ENCODE measurements at regions not wholly inside any gene's neighbourhood (a gene's known extent, or its start where the extent isn't known, plus 50 kb on each side); places are given as distances from the start of the nearest gene placed in this dataset.
A peak's percentile ranks its signal among the peaks of the same experiment; 100 is the strongest.
"Not testable (repeated sequence)": the region's sequence is repeated elsewhere in the genome, so short reads cannot be mapped to it uniquely, and the experiment has no call there.

GRCh38 chr18:22704586-22704918 is 228.6 kb upstream of the RBBP8 start:
- H3K27ac ChIP-seq, result no peak overlapping the region
- TF ChIP-seq, protein P1, sequence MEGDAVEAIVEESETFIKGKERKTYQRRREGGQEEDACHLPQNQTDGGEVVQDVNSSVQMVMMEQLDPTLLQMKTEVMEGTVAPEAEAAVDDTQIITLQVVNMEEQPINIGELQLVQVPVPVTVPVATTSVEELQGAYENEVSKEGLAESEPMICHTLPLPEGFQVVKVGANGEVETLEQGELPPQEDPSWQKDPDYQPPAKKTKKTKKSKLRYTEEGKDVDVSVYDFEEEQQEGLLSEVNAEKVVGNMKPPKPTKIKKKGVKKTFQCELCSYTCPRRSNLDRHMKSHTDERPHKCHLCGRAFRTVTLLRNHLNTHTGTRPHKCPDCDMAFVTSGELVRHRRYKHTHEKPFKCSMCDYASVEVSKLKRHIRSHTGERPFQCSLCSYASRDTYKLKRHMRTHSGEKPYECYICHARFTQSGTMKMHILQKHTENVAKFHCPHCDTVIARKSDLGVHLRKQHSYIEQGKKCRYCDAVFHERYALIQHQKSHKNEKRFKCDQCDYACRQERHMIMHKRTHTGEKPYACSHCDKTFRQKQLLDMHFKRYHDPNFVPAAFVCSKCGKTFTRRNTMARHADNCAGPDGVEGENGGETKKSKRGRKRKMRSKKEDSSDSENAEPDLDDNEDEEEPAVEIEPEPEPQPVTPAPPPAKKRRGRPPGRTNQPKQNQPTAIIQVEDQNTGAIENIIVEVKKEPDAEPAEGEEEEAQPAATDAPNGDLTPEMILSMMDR (conservative IDR thresholded peaks at IDR 0.05), result peak; percentile 52

DNA sequence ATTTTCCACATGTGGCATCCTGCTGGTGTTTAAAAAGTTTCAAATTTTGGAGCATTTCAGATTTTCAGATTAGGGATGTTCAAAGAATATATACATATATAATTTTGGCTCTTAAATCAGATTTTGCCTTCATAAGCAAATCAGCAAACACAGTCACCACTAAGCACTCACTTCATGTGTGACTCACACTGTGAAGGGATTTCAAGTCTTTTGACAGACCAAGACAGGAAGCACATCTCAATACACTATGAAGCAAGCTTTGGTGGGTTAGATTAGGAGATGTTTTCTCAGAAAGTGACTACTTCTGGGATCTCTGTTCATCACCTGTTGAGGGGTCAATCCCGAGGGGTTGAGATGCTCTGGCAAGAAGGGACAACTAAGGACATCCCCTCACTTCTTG is 227.8 kb upstream of the RBBP8 start:
- TF ChIP-seq, protein P1 (conservative IDR thresholded peaks at IDR 0.05), result no peak
- H3K27ac ChIP-seq, result no peak overlapping the region

GRCh38 chr18:22706025-22706424 is 227.1 kb upstream of the RBBP8 start:
- not testable (repeated sequence) for H3K27ac ChIP-seq

DNA sequence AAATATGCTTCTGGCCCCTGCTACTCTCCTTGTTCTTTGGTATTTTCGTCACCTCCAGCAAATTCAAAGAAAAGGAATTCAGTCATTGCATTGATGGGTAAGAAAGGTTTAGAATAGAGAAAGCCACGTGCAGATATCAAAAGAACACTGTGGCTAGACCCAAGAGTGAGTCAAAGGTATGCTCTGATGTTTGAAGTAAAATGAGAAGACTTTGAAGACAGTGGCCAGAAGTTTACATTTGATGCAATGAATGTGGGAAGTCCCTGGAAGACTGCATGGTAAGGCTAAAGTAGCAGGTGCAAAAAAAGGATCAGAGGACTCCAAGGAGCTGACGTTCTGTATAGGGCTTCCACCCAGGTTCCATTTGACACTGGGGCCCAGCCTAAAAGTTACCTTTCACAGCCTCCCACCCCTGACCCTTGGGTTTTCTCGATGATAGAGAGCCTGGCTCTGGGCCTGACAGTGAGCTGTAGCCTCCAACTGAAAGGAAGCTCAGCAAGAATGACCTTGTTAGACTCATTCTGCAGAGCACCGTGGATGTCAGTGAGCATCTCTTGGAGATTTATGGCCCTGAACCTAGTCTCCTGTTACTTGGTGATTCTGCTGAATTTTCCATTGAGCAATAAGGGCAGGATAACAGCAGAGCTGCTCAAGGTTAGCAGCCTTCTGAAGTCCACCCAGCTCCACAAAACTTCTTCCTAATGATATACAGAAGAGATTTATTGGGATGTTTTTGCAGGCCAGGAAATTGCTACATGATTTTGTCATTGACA is 223.7 kb upstream of the RBBP8 start:
- no peak overlapping the region for H3K27ac ChIP-seq
- TF ChIP-seq, protein P1 (conservative IDR thresholded peaks at IDR 0.05), result no peak

DNA sequence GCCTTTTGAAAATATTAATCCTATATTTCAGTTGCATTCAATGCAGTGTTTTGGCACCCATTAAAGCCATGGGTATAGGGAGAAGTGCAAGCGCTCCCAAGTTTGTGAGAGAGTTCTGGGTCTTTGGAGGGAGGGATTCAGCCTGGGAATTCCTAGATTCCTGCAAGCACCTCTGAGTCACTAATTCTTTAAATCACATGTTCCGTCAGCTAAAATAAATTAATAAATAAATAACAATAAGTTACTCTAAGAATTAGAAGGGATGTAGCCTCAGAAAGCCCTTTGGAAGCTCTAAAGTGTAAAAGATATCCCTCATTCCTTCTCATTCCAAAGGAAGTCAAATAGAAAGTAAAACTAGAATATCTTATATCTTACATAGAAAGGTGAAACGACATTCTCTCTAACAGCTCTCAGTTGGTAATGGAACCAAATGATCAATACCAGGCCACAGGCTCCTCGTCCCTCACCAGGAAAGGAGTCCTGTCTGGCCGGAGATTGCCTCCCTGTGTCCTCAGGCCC is 222.4 kb upstream of the RBBP8 start:
- TF ChIP-seq, protein P1 (conservative IDR thresholded peaks at IDR 0.05), result no peak
- H3K27ac ChIP-seq, result no peak overlapping the region

- H3K27ac ChIP-seq, result no peak overlapping the region
- TF ChIP-seq, protein P1 (conservative IDR thresholded peaks at IDR 0.05), result no peak
These were observed 221.9 kb upstream of the RBBP8 start for GRCh38 chr18:22711192-22711685.

- TF ChIP-seq, protein P1 (conservative IDR thresholded peaks at IDR 0.05), result no peak
- H3K27ac ChIP-seq, result no peak overlapping the region
These were observed 219.6 kb upstream of the RBBP8 start for GRCh38 chr18:22713511-22713910.

- not testable (repeated sequence) for H3K27ac ChIP-seq
These were observed 215.6 kb upstream of the RBBP8 start for GRCh38 chr18:22717536-22717935.

All from VCaP (cell line).